Suprapubic skin (tissue), 4 donors: ENCODE measurements at regions not wholly inside any gene's neighbourhood (a gene's known extent, or its start where the extent isn't known, plus 50 kb on each side); places are given as distances from the start of the nearest gene placed in this dataset.

ENCODE experiments used
- EP300 ChIP-seq: sonication (generic); formaldehyde crosslinking; IDR thresholded peaks from one replicate; pipeline ENCODE4 v1.6.1; 2017; ENCODE audit warnings: antibody characterized with exemption
- POLR2A ChIP-seq, 2 donors: fragments of 450-650 bp; IDR thresholded peaks; one replicate each; pipeline ENCODE4 v1.6.1; 2017; ENCODE audit warnings: antibody characterized with exemption in 2 of 2, mild to moderate bottlenecking in 2 of 2, moderate library complexity in 2 of 2
- POLR2AphosphoS5 ChIP-seq, 3 donors: sonication (generic); formaldehyde crosslinking; IDR thresholded peaks; one replicate each; pipeline ENCODE4 v1.6.1; 2017; ENCODE audit warnings: antibody characterized with exemption in 3 of 3
- TF ChIP-seq, protein P1 (sequence below), 2 donors: fragments of 200-600 bp in 1 of 2; fragments of 450-650 bp in 1 of 2; sonication (generic) in 1 of 2; IDR thresholded peaks; one replicate each; pipeline ENCODE4 v1.5.1; 2016 to 2019; ENCODE audit warnings: antibody characterized with exemption in 2 of 2, mild to moderate bottlenecking in 1 of 2, moderate library complexity in 1 of 2

DNA sequence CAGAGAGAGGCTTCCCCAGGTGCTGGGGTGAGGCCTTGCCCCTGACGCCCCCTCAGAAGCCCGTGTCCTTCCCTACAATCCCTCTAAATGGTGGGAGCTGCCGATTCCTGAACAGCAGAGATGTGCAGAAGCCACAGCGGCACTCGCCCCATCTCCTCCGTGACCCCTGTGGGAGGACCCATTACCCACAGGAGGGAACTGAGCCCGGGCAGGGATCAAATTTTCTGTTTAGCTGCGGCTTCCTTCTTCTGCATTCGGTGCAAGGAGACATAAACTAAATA lies 181.2 kb upstream of the RAB6C start:
- TF ChIP-seq, protein P1, sequence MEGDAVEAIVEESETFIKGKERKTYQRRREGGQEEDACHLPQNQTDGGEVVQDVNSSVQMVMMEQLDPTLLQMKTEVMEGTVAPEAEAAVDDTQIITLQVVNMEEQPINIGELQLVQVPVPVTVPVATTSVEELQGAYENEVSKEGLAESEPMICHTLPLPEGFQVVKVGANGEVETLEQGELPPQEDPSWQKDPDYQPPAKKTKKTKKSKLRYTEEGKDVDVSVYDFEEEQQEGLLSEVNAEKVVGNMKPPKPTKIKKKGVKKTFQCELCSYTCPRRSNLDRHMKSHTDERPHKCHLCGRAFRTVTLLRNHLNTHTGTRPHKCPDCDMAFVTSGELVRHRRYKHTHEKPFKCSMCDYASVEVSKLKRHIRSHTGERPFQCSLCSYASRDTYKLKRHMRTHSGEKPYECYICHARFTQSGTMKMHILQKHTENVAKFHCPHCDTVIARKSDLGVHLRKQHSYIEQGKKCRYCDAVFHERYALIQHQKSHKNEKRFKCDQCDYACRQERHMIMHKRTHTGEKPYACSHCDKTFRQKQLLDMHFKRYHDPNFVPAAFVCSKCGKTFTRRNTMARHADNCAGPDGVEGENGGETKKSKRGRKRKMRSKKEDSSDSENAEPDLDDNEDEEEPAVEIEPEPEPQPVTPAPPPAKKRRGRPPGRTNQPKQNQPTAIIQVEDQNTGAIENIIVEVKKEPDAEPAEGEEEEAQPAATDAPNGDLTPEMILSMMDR (IDR thresholded peaks at IDR 0.05) = no peak
- TF ChIP-seq POLR2A (IDR thresholded peaks at IDR 0.05) = no peak
- no peak for TF ChIP-seq EP300
- no peak for TF ChIP-seq POLR2AphosphoS5 (IDR thresholded peaks at IDR 0.05)
